Effector CD4-positive, alpha-beta T cell (primary cell): ENCODE measurements at regions not wholly inside any gene's neighbourhood (a gene's known extent, or its start where the extent isn't known, plus 50 kb on each side); places are given as distances from the start of the nearest gene placed in this dataset.

Experiments
- DNase-seq: peaks from one replicate; pipeline ENCODE4 v3.0.0-alpha.2; 2020

GRCh38 chr9:38118862-38119438 is 49.9 kb upstream of the SHB start:
- no peak for DNase-seq
